Body of pancreas (tissue), 4 donors: ENCODE measurements at regions not wholly inside any gene's neighbourhood (a gene's known extent, or its start where the extent isn't known, plus 50 kb on each side); places are given as distances from the start of the nearest gene placed in this dataset.

ENCODE experiments used
- POLR2A ChIP-seq, 3 donors: fragments of 450-650 bp; IDR thresholded peaks; one replicate each; pipeline ENCODE4 v1.6.1; 2016; ENCODE audit warnings: antibody characterized with exemption in 3 of 3, mild to moderate bottlenecking in 2 of 3
- TF ChIP-seq, protein P1 (sequence below), 7 experiments: fragments of 450-650 bp in 4 of 7; fragments of 200-600 bp in 3 of 7; sonication (generic) in 3 of 7; IDR thresholded peaks; one replicate each; pipeline ENCODE4 v1.5.1; 2016 to 2019; ENCODE audit warnings: antibody characterized with exemption in 7 of 7

DNA sequence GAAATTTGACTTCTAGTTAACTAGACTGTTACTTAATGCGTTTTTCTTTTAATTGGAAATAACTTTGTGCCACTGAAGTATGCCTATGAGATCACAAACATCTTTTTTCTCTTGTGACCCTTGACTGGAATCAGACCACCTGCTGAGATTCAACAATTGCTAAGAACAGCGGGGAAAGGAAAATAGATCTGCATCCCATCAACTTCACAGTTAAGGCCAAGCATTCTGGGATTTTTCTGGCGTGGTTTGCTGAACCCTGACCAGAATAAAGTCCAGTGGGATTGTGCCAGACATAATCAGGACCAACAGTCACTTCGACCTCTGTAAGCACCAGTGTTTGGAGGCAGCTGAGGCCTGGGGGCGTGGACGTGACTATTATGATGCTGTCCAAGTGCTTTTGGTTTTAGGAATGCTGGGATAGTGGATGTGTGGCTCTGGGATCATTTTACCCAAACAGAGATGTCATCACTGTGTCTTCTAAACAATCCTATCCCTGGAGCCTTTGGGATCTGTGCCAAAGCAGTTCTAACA lies 373.3 kb upstream of the PRKCQ start:
- TF ChIP-seq, protein P1, sequence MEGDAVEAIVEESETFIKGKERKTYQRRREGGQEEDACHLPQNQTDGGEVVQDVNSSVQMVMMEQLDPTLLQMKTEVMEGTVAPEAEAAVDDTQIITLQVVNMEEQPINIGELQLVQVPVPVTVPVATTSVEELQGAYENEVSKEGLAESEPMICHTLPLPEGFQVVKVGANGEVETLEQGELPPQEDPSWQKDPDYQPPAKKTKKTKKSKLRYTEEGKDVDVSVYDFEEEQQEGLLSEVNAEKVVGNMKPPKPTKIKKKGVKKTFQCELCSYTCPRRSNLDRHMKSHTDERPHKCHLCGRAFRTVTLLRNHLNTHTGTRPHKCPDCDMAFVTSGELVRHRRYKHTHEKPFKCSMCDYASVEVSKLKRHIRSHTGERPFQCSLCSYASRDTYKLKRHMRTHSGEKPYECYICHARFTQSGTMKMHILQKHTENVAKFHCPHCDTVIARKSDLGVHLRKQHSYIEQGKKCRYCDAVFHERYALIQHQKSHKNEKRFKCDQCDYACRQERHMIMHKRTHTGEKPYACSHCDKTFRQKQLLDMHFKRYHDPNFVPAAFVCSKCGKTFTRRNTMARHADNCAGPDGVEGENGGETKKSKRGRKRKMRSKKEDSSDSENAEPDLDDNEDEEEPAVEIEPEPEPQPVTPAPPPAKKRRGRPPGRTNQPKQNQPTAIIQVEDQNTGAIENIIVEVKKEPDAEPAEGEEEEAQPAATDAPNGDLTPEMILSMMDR (IDR thresholded peaks at IDR 0.05) = no peak
- TF ChIP-seq POLR2A (IDR thresholded peaks at IDR 0.05) = no peak
